NCI-H82 treated with DMSO at 0.1 percent for 48 hours (cell line): ENCODE measurements at regions not wholly inside any gene's neighbourhood (a gene's known extent, or its start where the extent isn't known, plus 50 kb on each side); places are given as distances from the start of the nearest gene placed in this dataset.

Experiments used
- DNase-seq: peaks from one replicate; lab custom pipeline; 2025; ENCODE audit not compliant: unreplicated experiment; lab: John Stamatoyannopoulos, UW

DNA sequence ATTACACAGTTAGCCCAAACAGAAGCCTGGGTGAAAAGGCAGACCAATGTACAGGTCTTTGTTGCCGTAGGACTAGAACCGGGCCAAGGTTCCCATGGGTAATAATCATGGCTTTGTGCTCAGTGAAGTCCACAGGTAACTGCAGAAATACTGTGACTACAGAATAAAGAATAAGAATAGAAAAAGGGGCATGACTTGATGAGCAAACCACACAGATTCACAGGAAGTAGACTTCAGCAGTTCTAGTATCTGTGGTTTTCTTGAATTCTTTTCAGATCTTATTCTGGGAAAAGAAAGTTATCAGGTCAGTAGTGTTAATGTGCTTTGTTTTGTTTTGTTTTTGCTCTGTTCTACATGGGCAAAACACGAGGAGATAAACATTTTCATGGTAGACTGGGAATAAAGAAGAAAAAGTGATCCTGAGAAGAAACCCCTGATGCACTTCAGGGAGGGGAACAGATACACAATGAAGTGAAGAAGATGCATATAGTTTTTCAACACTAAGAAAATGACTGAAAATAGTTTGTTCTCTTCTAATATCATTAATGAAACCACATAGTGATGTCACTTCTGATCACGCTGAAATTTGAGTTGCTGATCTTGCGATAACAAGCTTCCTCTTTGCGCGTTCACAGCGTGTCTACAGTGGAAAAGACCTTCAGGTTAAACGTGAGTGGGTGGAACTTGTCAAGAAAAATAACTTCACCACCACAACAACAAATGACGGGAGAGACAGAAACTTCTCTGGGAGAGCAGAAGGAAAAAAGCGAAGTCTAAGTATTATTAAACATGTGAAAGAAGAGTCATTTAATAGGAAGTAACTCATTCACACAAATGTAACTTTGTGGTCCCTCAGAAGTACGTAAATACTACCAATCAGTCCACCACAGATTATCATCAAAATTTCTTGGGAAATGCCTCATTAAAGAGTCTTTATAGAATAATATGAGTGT lies 315.8 kb upstream of the SATB1 start:
- no peak for DNase-seq

DNA sequence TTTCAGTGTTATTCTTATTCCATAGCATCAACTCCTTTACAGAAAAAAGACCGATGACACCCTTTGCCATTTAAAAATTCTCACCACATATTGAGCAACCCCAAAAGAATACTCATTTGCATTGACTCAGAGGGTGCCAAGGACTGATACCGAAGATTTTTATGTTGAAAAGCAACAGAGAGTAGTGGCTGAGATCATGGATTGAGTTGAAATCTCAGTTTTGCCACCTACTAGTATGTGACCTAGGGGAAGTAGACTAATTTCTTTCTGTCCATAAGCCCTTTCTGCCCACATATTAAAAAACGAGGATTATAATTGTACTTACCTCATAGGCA lies 313.9 kb upstream of the SATB1 start:
- no peak for DNase-seq

DNA sequence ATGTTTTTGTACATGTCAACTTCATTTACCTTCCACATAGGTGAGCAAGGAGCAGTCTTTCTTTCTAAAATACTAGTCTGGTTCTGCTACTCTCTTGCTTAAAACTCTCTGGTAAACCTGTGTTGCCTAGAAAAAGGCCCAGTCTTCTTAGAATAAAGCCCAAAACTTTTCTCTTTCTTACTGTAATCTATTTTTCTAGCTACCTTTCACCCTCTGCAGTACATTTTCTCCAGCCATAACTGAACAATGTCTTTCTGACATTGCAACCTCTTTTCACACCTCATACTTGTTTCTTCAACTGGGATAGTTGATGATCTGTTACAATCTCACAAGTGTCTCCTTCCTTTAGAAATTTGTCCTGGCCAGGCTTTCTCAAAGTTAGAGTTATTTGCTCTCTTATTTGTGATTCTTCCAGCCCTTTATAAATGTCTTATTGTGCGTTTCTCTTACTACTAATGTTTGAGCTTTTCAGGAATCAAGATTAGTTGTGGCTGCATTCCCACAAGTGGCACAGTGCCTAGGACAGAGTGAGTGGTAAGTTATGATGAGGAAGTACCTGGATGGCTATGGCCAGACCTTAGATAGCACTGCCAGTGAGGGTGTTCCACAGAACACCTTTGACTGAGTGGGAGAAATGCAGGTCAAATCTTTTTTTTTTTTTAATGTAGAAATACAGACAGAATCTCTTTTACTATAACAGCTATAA lies 313.4 kb upstream of the SATB1 start:
- no peak for DNase-seq

GRCh38 chr3:18735005-18735404 lies 309.9 kb upstream of the SATB1 start:
- DNase-seq: no peak

DNA sequence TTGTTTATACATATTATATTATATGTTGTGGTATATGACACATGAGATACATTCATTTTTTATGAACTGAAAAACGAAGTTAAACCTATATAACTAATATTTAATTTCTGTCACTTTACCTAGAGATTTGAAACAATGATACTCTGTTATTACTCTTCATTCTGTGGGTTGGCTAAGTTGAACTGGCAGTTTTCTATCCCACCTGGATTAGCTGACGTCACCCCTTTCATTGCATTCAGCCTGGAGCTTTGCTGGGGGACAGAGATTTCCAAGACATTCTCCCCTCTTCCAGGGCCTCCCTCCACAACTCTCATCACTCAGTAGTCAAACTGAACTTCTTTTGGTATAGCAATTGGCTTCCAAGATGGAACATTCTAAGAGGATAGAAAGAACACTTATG lies 309.2 kb upstream of the SATB1 start:
- no peak for DNase-seq

DNA sequence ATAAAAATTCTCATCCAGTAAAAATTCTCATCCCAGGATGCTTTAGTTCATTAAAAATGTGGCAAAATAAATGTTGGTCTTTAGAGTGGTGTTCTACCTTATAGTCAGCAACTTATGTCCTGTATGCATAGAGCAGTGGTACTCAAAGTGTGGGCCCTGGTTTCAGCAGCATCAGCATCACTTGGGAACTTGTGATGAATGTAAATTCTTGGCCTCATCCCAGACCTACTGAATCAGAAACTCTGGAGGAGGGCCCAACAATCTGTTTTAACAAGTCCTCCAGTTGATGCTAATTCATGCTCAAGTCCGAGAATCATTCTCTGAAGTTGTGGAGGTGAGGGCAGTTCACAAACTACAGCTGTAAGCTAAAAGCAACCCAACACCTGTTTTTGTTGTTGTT lies 307.3 kb upstream of the SATB1 start:
- DNase-seq: no peak

- no peak for DNase-seq
Observed at GRCh38 chr3:18730491-18730890, 305.4 kb upstream of the SATB1 start.

DNA sequence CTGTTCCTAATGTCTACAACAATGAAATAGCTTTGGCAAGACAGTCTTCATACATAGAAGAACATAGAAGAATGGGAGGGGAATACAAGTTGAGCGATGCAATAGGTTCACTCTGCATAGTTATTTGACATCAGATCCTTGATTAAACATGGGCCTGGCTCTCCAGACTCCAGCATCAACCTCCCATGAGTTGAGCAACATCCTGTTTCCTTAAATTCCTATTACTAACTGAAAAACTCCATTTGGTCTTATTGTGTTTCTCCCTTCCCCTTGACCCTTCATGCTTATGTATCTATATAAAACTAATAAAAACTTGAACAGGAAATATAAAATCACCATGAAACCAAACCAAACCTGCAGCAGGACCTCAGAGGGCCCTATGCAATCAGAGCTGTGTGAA lies 304.5 kb upstream of the SATB1 start:
- no peak for DNase-seq

DNA sequence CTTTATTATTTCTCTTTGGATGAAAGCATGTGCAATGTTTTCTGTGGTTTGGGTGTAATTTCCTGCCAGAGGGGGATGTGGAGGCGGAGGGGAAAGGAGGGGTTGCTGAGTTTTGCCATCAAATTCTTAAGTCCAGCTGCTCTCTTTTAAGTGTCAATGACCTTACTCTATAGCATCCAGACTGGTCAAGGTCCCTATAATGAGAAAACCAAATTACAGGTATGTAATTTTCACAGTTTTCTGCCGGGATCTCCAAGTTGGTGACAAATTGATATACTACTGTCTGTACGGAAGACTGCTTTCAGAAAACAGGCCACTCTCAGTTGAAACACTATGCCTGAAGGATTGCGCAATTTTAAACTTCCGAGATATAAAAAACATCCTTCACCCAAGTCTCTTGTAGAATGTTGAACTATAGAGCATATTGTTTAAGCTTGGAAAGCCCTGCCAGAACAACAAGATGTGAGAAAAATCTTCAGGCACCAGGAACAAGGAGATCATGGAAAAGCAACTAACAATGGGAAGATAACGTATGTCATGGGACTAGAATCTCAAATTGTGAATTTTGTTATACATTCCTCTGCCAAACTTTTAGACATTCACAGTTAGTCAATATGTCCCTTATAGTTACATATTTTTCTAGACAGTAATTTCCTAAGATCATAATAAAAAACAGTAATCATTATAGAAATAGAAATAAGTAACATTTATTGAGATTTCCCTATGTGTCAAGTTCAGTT lies 300.7 kb upstream of the SATB1 start:
- no peak for DNase-seq

DNA sequence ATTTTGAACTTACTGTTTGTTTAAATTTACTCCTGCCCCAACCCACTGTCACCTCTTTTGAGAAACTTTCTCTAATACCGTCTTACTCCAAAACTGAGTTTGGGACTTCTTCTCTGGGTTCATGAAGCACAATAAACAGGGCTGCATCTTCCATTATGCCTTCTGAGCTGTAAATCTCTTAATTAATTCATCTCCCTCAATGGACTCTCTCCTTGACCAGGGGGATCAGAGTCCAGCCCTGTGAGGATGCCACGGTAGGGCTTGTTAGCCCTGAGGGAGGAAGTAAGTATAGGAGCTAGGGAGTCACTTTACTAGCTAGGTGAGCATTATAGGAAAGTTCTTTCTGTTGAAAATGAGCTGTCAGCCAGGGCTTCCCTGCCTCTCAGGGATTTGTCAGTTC lies 299.3 kb upstream of the SATB1 start:
- no peak for DNase-seq

DNA sequence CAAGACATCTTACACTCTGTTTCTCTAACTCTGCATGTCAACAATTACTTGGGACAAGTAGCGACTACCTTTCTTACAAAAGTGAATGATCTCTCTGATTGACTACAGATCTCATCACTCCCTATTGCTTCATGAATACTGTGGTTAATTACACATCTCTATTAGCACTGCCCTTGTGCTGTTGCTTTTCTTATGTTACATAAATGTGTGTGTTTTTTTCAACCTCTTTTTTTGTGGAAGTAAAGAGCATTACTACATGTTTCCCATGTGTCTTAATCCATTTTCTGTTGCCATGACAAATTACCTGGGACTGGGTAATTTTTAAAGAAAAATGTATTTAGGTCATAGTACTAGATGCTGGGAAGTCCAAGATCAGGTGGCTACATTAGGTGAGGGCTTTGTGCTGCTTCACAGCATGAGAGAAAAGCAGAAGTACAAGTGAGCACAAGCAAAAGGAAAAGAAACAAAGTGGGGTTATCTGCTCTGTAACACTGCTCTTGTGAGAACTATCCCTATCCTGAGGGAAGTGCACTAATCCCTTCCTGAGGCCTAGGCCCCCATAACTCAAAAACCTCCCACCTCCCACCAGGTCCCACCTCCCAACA lies 298.2 kb upstream of the SATB1 start:
- DNase-seq: no peak

DNA sequence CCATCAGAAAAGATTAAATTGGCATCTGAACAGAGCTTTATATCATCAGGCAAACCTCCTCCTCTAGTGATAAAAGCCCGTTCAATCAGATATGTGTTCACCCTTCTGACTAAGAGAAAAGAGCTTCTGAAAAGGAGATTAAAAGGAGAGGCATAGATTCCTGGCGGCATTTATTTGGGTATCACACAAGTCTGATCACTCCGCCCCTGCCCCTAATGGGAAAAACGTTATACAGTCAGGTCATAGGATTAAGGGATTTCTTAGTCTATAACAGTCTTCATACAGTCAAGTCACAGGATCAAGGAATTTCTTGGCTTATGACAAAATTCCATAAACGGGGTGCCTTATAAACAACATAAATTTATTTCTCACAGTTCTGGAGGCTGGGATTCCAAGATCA lies 295.4 kb upstream of the SATB1 start:
- no peak for DNase-seq

GRCh38 chr3:18717598-18717997 lies 292.5 kb upstream of the SATB1 start:
- DNase-seq: no peak

DNA sequence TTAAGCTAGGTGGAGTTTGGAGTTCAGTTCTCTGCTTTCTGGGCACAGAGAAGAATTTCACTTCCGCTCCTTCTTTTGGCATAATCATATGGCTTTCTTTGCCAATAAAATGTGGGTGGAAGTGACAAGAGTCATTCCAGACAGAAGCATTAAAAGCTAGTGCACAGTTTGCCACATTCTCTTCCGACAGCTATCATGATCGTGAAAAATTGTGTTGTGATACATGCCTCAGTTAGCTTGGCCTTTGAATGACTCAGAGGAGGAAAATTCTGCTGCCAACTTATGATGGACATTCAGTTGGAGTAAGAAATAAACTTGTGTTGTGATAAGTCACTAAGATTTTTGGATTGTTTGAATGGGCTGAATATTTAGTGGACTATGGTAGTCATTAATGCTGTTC lies 291.7 kb upstream of the SATB1 start:
- no peak for DNase-seq

- no peak for DNase-seq
Observed at GRCh38 chr3:18716101-18716500, 291.0 kb upstream of the SATB1 start.

GRCh38 chr3:18715208-18715607 lies 290.1 kb upstream of the SATB1 start:
- DNase-seq: no peak

- no peak for DNase-seq
Observed at GRCh38 chr3:18713577-18713951, 288.4 kb upstream of the SATB1 start.

DNA sequence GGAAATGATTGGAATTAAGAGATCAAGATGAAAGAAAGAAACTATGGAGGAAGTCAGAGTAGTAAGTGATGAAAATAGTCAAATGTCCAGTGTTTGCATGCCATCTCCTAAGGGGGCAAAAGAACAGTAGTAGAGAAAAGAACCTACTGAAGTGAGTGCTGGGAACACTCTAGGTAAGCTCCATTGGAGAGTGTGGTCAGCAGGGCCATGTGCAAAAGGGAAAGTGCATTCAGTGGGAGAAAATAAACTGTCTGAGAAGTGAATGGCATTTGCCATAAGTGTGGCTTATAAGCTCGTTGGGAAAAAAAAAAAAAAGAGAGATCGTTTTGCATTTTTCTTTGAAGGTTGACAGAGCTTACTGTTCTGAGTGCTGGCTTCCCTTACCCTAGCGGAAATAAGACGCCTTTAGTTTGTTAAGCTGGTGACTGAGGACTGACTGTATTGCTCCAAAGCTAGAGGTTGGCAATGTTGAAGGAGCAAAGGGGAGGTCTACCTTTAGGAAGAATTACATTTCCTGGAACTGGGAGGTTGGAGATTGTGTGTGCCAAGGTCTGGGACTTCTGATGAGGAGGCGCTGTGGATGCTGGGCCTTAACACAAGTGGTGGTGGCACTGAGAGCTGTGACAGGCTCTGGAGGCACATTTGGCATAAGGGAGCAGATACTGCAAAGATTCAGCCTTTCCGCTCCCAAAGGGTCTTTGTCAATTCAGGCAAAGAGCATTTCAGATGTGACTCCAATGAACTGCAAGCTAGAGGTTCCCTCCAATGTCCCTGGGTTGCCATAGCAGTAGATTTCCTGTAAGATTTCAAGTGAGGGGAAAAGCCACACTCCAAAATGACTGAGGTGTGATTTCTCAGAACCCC lies 287.8 kb upstream of the SATB1 start:
- no peak for DNase-seq

- no peak for DNase-seq
Observed at GRCh38 chr3:18704326-18704725, 279.2 kb upstream of the SATB1 start.

GRCh38 chr3:18703798-18704197 lies 278.7 kb upstream of the SATB1 start:
- no peak for DNase-seq
